ENCODE measurements at regions not wholly inside any gene's neighbourhood (a gene's known extent, or its start where the extent isn't known, plus 50 kb on each side); places are given as distances from the start of the nearest gene placed in this dataset.
"Not testable (repeated sequence)": the region's sequence is repeated elsewhere in the genome, so short reads cannot be mapped to it uniquely, and the experiment has no call there.

DNA sequence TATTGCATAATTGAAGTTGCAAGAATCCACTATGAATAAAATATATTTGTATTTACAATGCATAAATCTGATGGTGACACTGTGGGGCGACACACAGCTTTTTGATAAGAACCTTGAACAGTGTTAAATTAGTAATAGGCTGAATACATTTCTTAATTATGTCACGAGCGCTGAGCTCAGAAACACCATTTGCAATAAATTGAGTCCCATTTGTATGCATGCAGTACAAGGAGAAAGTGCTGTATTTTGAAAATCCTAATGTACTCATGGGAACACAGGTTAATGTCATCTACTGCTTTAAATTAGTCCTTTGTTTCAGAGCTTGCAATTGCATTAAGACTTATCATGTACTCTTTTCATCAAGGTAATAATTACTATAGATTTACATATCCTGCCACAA is 579.5 kb downstream of the RBFOX1 start:
- Mint-ChIP-seq H3K27me3 (no peaks in the 10 kb centered on the region), H3K36me3 (ENCODE audit: insufficient read depth) (no peaks in the 10 kb centered on the region), H3K4me1 (ENCODE audit: low read depth in 2 of 2) (no peaks in the 10 kb centered on the region), H3K27ac (no peak overlapping the region), H3K9me3 (peaks cover 10 to 15% of the 10 kb centered on the region in 2 donors), H3K4me3 (no peak overlapping the region)
- DNase-seq (no peak), ATAC-seq (replicated peaks) (no peak)

DNA sequence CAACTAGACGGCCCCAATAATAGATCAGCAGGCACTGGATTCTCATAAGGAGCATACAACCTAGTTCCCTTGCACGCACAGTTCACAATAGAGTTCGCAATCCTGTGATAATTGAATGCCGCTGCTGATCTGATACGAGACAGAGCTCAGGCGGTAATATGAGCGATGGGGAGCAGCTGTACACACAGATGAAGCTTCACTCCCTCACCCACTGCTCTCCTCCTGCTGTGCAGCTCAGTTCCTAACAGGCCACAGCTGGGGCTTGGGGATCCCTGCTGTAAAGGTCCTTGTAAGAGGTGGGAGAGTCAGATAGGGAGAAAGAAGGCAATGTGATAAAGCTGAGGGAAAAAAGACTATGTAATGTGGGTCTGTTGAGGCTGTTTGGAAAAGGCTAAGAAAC is 577.5 kb downstream of the RBFOX1 start:
- Mint-ChIP-seq H3K4me1 (ENCODE audit: low read depth in 2 of 2) (no peaks in the 10 kb centered on the region), H3K9me3 (peaks cover 7 to 11% of the 10 kb centered on the region in 2 donors), H3K27ac (no peak overlapping the region), H3K4me3 (no peak overlapping the region), H3K27me3 (no peaks in the 10 kb centered on the region), H3K36me3 (ENCODE audit: insufficient read depth) (no peaks in the 10 kb centered on the region)
- no peak for DNase-seq
- ATAC-seq (replicated peaks), result no peak

DNA sequence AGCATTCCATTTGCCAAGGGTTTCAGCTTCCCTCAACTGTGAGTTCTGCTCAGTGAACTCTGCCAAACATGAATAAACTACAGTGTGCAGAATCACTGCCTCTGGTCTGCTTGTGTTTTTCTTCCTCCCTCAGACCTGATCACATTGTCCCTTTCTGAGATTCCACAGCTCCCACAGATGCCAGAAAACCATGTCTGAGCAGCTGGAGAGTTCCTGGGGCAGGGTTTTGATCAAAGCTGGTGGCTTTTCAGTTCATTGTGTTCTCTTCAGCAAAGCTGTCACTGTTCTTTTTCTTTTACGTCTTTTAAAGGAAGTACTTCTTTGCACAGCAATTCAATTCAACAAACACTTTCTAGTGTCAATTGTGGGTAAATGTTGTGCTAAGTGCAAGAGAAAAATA is 555.8 kb downstream of the RBFOX1 start:
- ATAC-seq (replicated peaks) (no peak), DNase-seq (no peak)
- Mint-ChIP-seq H3K27ac (no peak overlapping the region), H3K4me1 (ENCODE audit: low read depth in 2 of 2) (no peaks in the 10 kb centered on the region), H3K9me3 (peaks cover 12 to 24% of the 10 kb centered on the region in 2 donors), H3K4me3 (no peak overlapping the region), H3K36me3 (ENCODE audit: insufficient read depth) (no peaks in the 10 kb centered on the region), H3K27me3 (no peaks in the 10 kb centered on the region)

GRCh38 chr16:7887316-7887715 is 554.7 kb downstream of the RBFOX1 start:
- Mint-ChIP-seq H3K27ac (no peak overlapping the region), H3K9me3 (peaks cover 12 to 24% of the 10 kb centered on the region in 2 donors), H3K27me3 (no peaks in the 10 kb centered on the region), H3K4me1 (ENCODE audit: low read depth in 2 of 2) (no peaks in the 10 kb centered on the region), H3K36me3 (ENCODE audit: insufficient read depth) (no peaks in the 10 kb centered on the region), H3K4me3 (no peak overlapping the region)
- ATAC-seq (replicated peaks), result no peak
- no peak for DNase-seq

- Mint-ChIP-seq H3K4me1 (ENCODE audit: low read depth in 2 of 2) (no peaks in the 10 kb centered on the region), H3K27me3 (no peaks in the 10 kb centered on the region), H3K4me3 (no peak overlapping the region), H3K36me3 (ENCODE audit: insufficient read depth) (no peaks in the 10 kb centered on the region), H3K27ac (no peak overlapping the region), H3K9me3 (peaks cover 11 to 17% of the 10 kb centered on the region in 2 donors)
- ATAC-seq (replicated peaks), result no peak
- no peak for DNase-seq
These were observed 539.3 kb downstream of the RBFOX1 start for GRCh38 chr16:7871979-7872378.

GRCh38 chr16:7871371-7871770 is 538.7 kb downstream of the RBFOX1 start:
- H3K27me3 Mint-ChIP-seq, result no peaks in the 10 kb centered on the region
- H3K4me3 Mint-ChIP-seq, result no peak overlapping the region
- no peaks in the 10 kb centered on the region for H3K4me1 Mint-ChIP-seq (ENCODE audit: low read depth in 2 of 2)
- DNase-seq (no peak), ATAC-seq (replicated peaks) (no peak)
- H3K36me3 Mint-ChIP-seq (ENCODE audit: insufficient read depth), result no peaks in the 10 kb centered on the region
- peaks cover 11 to 17% of the 10 kb centered on the region in 2 donors for H3K9me3 Mint-ChIP-seq
- no peak overlapping the region for H3K27ac Mint-ChIP-seq

DNA sequence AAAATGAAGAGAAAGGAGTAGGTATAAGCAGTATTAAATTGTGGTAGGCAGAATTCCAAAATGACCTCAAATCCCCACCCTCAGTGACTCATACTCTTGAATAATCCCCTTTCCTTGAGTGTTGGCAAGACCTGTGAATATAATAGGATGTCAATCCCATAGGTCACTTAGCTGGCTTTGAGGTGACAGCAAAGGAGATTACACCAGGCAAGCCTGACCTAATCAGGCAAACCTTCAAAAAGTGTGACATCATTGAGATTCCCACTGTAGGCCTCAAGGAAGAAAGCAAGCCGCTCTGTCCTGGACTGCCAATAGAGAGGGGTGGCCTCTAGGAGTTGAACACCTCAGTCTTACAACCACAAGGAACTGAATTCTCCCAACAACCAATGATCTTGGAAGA is 535.2 kb downstream of the RBFOX1 start:
- peaks cover 6 to 25% of the 10 kb centered on the region in 2 donors for H3K9me3 Mint-ChIP-seq
- H3K4me3 Mint-ChIP-seq, result no peak overlapping the region
- DNase-seq, result no peak
- ATAC-seq (replicated peaks), result no peak
- no peaks in the 10 kb centered on the region for H3K4me1 Mint-ChIP-seq (ENCODE audit: low read depth in 2 of 2)
- H3K27ac Mint-ChIP-seq, result no peak overlapping the region
- no peaks in the 10 kb centered on the region for H3K27me3 Mint-ChIP-seq
- H3K36me3 Mint-ChIP-seq (ENCODE audit: insufficient read depth), result no peaks in the 10 kb centered on the region

DNA sequence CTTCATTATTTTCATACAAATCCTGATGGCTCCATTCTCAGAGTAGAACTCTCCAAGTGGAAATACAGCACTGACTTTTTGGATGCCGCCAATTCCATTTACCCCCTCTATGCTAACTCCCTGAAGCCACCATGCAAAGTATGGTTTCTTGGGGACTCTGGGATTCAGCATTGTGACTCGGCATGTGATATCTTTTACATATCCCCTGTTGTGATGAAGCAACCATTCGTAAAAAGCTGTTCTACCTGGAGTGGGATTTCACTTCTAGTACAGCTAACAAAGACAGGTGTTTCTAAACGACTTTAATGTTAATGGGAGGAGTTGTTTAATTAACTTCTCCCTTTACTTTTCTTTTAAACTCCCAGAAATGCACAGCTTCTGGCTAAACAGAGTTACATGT is 533.5 kb downstream of the RBFOX1 start:
- DNase-seq, result no peak
- Mint-ChIP-seq H3K9me3 (peaks cover 6 to 18% of the 10 kb centered on the region in 2 donors), H3K4me3 (no peak overlapping the region), H3K36me3 (ENCODE audit: insufficient read depth) (no peaks in the 10 kb centered on the region), H3K4me1 (ENCODE audit: low read depth in 2 of 2) (no peaks in the 10 kb centered on the region), H3K27ac (no peak overlapping the region), H3K27me3 (no peaks in the 10 kb centered on the region)
- no peak for ATAC-seq (replicated peaks)

DNA sequence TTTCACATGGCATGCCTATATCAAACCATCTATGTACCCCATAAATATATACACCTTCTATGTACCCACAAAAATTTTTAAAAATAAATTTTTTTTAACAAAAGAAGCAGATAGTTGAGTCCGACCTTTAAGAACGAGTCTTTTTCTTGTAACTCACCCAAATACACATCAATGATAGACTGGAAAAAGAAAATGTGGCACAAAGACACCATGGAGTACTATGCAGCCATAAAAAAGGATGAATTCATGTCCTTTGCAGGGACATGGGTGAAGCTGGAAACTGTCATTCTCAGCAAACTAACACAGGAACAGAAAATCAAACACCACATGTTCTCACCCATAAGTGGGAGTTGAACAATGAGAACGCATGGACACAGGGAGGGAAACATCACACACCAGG is 532.7 kb downstream of the RBFOX1 start:
- H3K27ac Mint-ChIP-seq; ATAC-seq (replicated peaks); H3K27me3 Mint-ChIP-seq; H3K4me1 Mint-ChIP-seq (ENCODE audit: low read depth in 2 of 2); H3K36me3 Mint-ChIP-seq (ENCODE audit: insufficient read depth); H3K4me3 Mint-ChIP-seq; DNase-seq: not testable (repeated sequence)
- peaks cover 6 to 18% of the 10 kb centered on the region in 2 donors for H3K9me3 Mint-ChIP-seq

GRCh38 chr16:7861891-7862582 is 529.4 kb downstream of the RBFOX1 start:
- ATAC-seq (replicated peaks) (no peak), DNase-seq (no peak)
- Mint-ChIP-seq H3K27ac (no peak overlapping the region), H3K9me3 (peaks cover 2 to 26% of the 10 kb centered on the region in 2 donors), H3K4me3 (no peak overlapping the region), H3K36me3 (ENCODE audit: insufficient read depth) (no peaks in the 10 kb centered on the region), H3K4me1 (ENCODE audit: low read depth in 2 of 2) (no peaks in the 10 kb centered on the region), H3K27me3 (no peaks in the 10 kb centered on the region)

- DNase-seq, result no peak
- ATAC-seq (replicated peaks), result no peak
- no peaks in the 10 kb centered on the region for H3K4me1 Mint-ChIP-seq (ENCODE audit: low read depth in 2 of 2)
- H3K27ac Mint-ChIP-seq, result no peak overlapping the region
- peaks cover 3 to 8% of the 10 kb centered on the region in 2 donors for H3K9me3 Mint-ChIP-seq
- no peaks in the 10 kb centered on the region for H3K36me3 Mint-ChIP-seq (ENCODE audit: insufficient read depth)
- no peak overlapping the region for H3K4me3 Mint-ChIP-seq
- H3K27me3 Mint-ChIP-seq, result no peaks in the 10 kb centered on the region
These were observed 520.6 kb downstream of the RBFOX1 start for GRCh38 chr16:7853197-7853596.

GRCh38 chr16:7849841-7850240 is 517.2 kb downstream of the RBFOX1 start:
- H3K27ac Mint-ChIP-seq, result no peak overlapping the region
- H3K27me3 Mint-ChIP-seq, result no peaks in the 10 kb centered on the region
- H3K9me3 Mint-ChIP-seq, result peaks cover 4 to 8% of the 10 kb centered on the region in 2 donors
- no peak for DNase-seq
- no peak for ATAC-seq (replicated peaks)
- H3K4me3 Mint-ChIP-seq, result no peak overlapping the region
- no peaks in the 10 kb centered on the region for H3K4me1 Mint-ChIP-seq (ENCODE audit: low read depth in 2 of 2)
- no peaks in the 10 kb centered on the region for H3K36me3 Mint-ChIP-seq (ENCODE audit: insufficient read depth)

GRCh38 chr16:7843261-7843660 is 510.6 kb downstream of the RBFOX1 start:
- ATAC-seq (replicated peaks) (no peak), DNase-seq (no peak)
- Mint-ChIP-seq H3K4me1 (ENCODE audit: low read depth in 2 of 2) (peaks cover 0 to 4% of the 10 kb centered on the region in 2 donors), H3K9me3 (peaks cover under 1 to 7% of the 10 kb centered on the region in 2 donors), H3K4me3 (no peak overlapping the region), H3K36me3 (ENCODE audit: insufficient read depth) (no peaks in the 10 kb centered on the region), H3K27ac (no peak overlapping the region), H3K27me3 (no peaks in the 10 kb centered on the region)

DNA sequence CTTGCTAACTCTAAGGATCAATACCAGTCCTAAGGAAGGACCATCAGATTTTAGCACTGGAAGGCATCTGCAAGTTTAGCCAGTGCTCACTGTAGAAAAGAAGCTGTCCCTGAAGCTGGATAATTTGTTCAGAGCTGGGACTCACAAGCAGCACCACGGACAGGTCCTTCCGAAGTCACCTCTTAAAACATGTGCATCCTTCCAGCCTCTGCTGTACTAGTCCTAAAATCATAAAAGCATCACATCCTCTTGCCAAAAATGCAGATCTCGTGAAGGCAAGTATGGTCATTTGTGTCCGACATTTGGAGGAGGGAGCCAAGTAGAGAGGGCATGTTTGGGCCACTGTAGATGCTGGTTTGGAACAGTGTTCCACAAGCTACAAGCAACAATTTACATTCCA is 506.9 kb downstream of the RBFOX1 start:
- Mint-ChIP-seq H3K27me3 (no peaks in the 10 kb centered on the region), H3K4me3 (no peak overlapping the region), H3K36me3 (ENCODE audit: insufficient read depth) (no peaks in the 10 kb centered on the region), H3K27ac (no peak overlapping the region), H3K9me3 (peaks cover 3 to 18% of the 10 kb centered on the region in 2 donors), H3K4me1 (ENCODE audit: low read depth in 2 of 2) (peaks cover 0 to 4% of the 10 kb centered on the region in 2 donors)
- ATAC-seq (replicated peaks) (no peak), DNase-seq (no peak)

Data from effector memory CD8-positive, alpha-beta T cell (primary cell).